Prostate gland (tissue), 2 donors: ENCODE measurements at regions not wholly inside any gene's neighbourhood (a gene's known extent, or its start where the extent isn't known, plus 50 kb on each side); places are given as distances from the start of the nearest gene placed in this dataset.

Experiments used
- POLR2A ChIP-seq: fragments of 450-650 bp; IDR thresholded peaks from one replicate; pipeline ENCODE4 v1.6.1; 2016; ENCODE audit warnings: antibody characterized with exemption, mild to moderate bottlenecking
- TF ChIP-seq, protein P1 (sequence below), 4 experiments: fragments of 200-600 bp in 2 of 4; fragments of 450-650 bp in 2 of 4; sonication (generic) in 2 of 4; IDR thresholded peaks; 1 replicate in 3 of 4; 2 replicates in 1 of 4; pipeline ENCODE4 v1.5.1; 2016 to 2019; ENCODE audit warnings: antibody characterized with exemption in 4 of 4, mild to moderate bottlenecking in 2 of 4, moderate library complexity in 2 of 4

DNA sequence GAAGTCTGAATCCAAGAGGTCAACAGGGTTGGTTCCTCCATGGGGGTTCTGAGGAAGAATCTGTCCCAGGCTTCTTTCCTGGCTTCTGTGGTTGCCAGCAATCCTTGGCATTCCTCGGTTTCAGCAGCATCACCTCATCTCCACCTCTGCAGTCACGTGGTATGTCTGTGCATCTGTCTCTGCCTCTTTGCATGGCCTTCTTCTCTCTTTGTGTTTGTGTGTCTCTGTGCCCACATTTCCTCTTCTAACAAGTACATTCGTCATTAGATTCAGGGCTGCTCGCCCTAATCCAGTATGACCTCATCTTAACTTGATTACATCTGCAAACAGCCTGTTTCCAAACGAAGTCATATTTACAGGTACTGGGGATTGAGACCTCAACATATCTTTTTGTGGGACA is 114.0 kb downstream of the BCOR start:
- TF ChIP-seq, protein P1, sequence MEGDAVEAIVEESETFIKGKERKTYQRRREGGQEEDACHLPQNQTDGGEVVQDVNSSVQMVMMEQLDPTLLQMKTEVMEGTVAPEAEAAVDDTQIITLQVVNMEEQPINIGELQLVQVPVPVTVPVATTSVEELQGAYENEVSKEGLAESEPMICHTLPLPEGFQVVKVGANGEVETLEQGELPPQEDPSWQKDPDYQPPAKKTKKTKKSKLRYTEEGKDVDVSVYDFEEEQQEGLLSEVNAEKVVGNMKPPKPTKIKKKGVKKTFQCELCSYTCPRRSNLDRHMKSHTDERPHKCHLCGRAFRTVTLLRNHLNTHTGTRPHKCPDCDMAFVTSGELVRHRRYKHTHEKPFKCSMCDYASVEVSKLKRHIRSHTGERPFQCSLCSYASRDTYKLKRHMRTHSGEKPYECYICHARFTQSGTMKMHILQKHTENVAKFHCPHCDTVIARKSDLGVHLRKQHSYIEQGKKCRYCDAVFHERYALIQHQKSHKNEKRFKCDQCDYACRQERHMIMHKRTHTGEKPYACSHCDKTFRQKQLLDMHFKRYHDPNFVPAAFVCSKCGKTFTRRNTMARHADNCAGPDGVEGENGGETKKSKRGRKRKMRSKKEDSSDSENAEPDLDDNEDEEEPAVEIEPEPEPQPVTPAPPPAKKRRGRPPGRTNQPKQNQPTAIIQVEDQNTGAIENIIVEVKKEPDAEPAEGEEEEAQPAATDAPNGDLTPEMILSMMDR (IDR thresholded peaks at IDR 0.05) = no peak
- no peak for TF ChIP-seq POLR2A
